ENCODE measurements at regions not wholly inside any gene's neighbourhood (a gene's known extent, or its start where the extent isn't known, plus 50 kb on each side); places are given as distances from the start of the nearest gene placed in this dataset.

DNA sequence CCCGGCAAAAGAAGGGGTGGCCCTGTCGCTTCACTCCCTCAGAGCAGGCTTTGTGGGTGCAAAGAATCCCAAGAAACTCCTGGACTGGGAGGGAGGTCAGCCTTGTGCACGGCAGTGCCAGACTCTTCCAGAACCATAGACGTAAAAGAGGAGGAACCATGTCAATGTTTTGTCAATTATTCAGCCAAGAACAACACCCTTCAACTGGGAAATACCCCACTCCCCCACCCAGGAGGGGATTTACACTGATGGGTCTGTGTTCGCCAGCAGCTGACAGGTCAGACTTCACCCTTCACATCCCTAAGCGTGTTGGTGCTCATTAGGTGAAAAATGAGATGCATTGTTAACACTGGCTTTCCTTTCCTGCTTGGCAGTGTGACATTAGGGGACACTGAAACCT, 116.8 kb upstream of the BMPER start:
- Histone ChIP-seq H3K36me3 (ENCODE audit: control insufficient read depth, insufficient read depth, low read length) (no peaks in the 10 kb centered on the region), H3K9me3 (ENCODE audit: control insufficient read depth, insufficient read depth, low read depth, low read length) (no peaks in the 10 kb centered on the region), H3K27ac (ENCODE audit: low read length) (no peak overlapping the region), H3K4me3 (ENCODE audit: low read depth in 2 of 2, low read length in 2 of 2) (no peak overlapping the region), H3K4me1 (ENCODE audit: control insufficient read depth, insufficient read depth, low read length) (no peaks in the 10 kb centered on the region), H3K27me3 (ENCODE audit: control insufficient read depth, insufficient read depth, low read length) (peaks cover 3% of the 10 kb centered on the region)
- ChIA-PET CTCF (no interaction called here), POLR2A (no interaction called here)
- ATAC-seq, result no peak
- intact Hi-C loops (cut with micrococcal nuclease; ENCODE audit: unreplicated experiment), result no loop called here
- in situ Hi-C loops (cut with HindIII; ENCODE audit: low pct_unique_long_range_greater_than_20kb, low sequenced_read_pairs), result no loop called here
- BruUV-seq (replicated peaks), result no TSS peak
- TF ChIP-seq, protein P1, sequence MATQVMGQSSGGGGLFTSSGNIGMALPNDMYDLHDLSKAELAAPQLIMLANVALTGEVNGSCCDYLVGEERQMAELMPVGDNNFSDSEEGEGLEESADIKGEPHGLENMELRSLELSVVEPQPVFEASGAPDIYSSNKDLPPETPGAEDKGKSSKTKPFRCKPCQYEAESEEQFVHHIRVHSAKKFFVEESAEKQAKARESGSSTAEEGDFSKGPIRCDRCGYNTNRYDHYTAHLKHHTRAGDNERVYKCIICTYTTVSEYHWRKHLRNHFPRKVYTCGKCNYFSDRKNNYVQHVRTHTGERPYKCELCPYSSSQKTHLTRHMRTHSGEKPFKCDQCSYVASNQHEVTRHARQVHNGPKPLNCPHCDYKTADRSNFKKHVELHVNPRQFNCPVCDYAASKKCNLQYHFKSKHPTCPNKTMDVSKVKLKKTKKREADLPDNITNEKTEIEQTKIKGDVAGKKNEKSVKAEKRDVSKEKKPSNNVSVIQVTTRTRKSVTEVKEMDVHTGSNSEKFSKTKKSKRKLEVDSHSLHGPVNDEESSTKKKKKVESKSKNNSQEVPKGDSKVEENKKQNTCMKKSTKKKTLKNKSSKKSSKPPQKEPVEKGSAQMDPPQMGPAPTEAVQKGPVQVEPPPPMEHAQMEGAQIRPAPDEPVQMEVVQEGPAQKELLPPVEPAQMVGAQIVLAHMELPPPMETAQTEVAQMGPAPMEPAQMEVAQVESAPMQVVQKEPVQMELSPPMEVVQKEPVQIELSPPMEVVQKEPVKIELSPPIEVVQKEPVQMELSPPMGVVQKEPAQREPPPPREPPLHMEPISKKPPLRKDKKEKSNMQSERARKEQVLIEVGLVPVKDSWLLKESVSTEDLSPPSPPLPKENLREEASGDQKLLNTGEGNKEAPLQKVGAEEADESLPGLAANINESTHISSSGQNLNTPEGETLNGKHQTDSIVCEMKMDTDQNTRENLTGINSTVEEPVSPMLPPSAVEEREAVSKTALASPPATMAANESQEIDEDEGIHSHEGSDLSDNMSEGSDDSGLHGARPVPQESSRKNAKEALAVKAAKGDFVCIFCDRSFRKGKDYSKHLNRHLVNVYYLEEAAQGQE (IDR thresholded peaks at IDR 0.05; ENCODE audit: insufficient read depth in 1 of 2, low read depth in 2 of 2, low read length in 1 of 2), result no peak
- TF ChIP-seq, protein P2, sequence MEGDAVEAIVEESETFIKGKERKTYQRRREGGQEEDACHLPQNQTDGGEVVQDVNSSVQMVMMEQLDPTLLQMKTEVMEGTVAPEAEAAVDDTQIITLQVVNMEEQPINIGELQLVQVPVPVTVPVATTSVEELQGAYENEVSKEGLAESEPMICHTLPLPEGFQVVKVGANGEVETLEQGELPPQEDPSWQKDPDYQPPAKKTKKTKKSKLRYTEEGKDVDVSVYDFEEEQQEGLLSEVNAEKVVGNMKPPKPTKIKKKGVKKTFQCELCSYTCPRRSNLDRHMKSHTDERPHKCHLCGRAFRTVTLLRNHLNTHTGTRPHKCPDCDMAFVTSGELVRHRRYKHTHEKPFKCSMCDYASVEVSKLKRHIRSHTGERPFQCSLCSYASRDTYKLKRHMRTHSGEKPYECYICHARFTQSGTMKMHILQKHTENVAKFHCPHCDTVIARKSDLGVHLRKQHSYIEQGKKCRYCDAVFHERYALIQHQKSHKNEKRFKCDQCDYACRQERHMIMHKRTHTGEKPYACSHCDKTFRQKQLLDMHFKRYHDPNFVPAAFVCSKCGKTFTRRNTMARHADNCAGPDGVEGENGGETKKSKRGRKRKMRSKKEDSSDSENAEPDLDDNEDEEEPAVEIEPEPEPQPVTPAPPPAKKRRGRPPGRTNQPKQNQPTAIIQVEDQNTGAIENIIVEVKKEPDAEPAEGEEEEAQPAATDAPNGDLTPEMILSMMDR (IDR thresholded peaks at IDR 0.05), result no peak
- no peak for TF ChIP-seq POLR2AphosphoS5 (IDR thresholded peaks at IDR 0.05; ENCODE audit: low read depth, low read length)
- no peak for TF ChIP-seq SIN3A (IDR thresholded peaks at IDR 0.05; ENCODE audit: borderline replicate concordance, insufficient read depth, low read depth, low read length)
- no peak for TF ChIP-seq TCF7L2 (IDR thresholded peaks at IDR 0.05; ENCODE audit: low read depth, low read length)
- no peak for DNase-seq (ENCODE audit: low read depth, low spot score)

DNA sequence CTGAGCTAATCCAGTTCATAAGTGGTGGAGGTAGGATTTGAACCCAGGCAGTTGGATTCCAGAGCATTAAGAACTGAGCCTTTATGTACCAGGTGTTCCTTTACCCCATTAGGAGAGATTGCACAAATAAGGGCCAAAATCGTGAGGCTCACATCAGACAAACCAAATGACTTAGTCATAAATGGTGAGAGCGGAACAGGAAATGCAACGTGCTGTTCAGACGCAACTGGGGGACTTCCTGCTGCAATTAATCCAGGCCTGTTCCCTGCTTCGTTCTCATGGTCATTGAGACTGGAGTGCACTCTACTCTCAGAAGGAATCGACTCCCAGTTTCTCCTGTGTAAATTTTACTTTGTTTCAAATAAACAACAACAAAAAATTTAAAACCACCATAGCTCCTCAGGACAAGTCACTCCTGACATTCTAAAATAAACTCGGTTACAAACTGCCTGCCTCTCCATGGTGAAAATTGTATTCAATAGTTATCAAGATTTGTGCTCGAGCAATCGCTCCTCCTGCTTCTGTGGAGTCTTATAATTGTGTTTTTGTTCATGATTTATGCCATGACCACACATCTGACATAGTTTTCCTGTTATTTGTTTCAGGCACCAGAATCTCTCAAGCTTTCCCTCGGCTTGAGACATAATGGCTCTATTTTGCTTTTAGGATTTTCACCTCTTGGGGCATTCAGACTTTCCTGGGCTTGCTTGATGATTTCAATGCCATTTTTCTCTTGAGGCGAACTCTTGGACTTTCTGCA, 115.3 kb upstream of the BMPER start:
- ATAC-seq (no peak), DNase-seq (ENCODE audit: low read depth, low spot score) (no peak)
- Histone ChIP-seq H3K4me3 (ENCODE audit: low read depth in 2 of 2, low read length in 2 of 2) (no peak overlapping the region), H3K36me3 (ENCODE audit: control insufficient read depth, insufficient read depth, low read length) (no peaks in the 10 kb centered on the region), H3K9me3 (ENCODE audit: control insufficient read depth, insufficient read depth, low read depth, low read length) (no peaks in the 10 kb centered on the region), H3K27me3 (ENCODE audit: control insufficient read depth, insufficient read depth, low read length) (peaks cover 3% of the 10 kb centered on the region; the same call in 1 of the 2 replicates), H3K27ac (ENCODE audit: low read length) (no peak overlapping the region), H3K4me1 (ENCODE audit: control insufficient read depth, insufficient read depth, low read length) (no peaks in the 10 kb centered on the region)
- intact Hi-C loops (cut with micrococcal nuclease; ENCODE audit: unreplicated experiment) (no loop called here), in situ Hi-C loops (cut with HindIII; ENCODE audit: low pct_unique_long_range_greater_than_20kb, low sequenced_read_pairs) (no loop called here)
- ChIA-PET POLR2A (no interaction called here), CTCF (no interaction called here)
- TF ChIP-seq SIN3A (IDR thresholded peaks at IDR 0.05; ENCODE audit: borderline replicate concordance, insufficient read depth, low read depth, low read length), result no peak
- no TSS peak for BruUV-seq (replicated peaks)

DNA sequence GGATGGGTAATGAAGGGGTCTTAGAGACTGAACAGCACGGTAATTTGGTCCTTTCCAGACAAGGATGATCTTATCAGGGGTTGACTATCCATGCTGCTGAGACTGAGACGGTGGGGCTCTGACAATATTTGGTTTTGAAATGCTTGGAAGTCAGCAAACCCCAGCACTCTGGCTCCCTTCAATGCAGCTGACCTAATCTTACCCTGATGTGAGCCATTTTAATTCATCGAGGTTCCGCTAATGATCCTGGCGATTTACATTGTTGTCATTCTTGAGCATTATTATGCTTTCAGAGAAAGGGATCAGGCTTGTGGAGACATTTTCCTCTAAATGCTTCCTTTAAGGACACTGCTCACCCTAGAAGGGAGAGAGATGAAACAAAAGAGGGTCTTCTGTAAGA, 114.6 kb upstream of the BMPER start:
- peaks cover 3% of the 10 kb centered on the region; the same call in 1 of the 2 replicates for H3K27me3 ChIP-seq (ENCODE audit: control insufficient read depth, insufficient read depth, low read length)
- TF ChIP-seq, protein P1 (IDR thresholded peaks at IDR 0.05; ENCODE audit: insufficient read depth in 1 of 2, low read depth in 2 of 2, low read length in 1 of 2), result no peak
- TF ChIP-seq POLR2AphosphoS5 (IDR thresholded peaks at IDR 0.05; ENCODE audit: low read depth, low read length) (no peak), TCF7L2 (IDR thresholded peaks at IDR 0.05; ENCODE audit: low read depth, low read length) (no peak), SIN3A (IDR thresholded peaks at IDR 0.05; ENCODE audit: borderline replicate concordance, insufficient read depth, low read depth, low read length) (no peak)
- TF ChIP-seq, protein P2 (IDR thresholded peaks at IDR 0.05), result no peak
- in situ Hi-C loops (cut with HindIII; ENCODE audit: low pct_unique_long_range_greater_than_20kb, low sequenced_read_pairs), result no loop called here
- intact Hi-C loops (cut with micrococcal nuclease; ENCODE audit: unreplicated experiment), result no loop called here
- DNase-seq (ENCODE audit: low read depth, low spot score) (no peak), ATAC-seq (no peak)
- H3K4me1 ChIP-seq (ENCODE audit: control insufficient read depth, insufficient read depth, low read length), result no peaks in the 10 kb centered on the region
- no peaks in the 10 kb centered on the region for H3K9me3 ChIP-seq (ENCODE audit: control insufficient read depth, insufficient read depth, low read depth, low read length)
- CTCF ChIA-PET, result no interaction called here
- no TSS peak for BruUV-seq (replicated peaks)
- no peak overlapping the region for H3K27ac ChIP-seq (ENCODE audit: low read length)
- POLR2A ChIA-PET, result no interaction called here
- H3K36me3 ChIP-seq (ENCODE audit: control insufficient read depth, insufficient read depth, low read length), result no peaks in the 10 kb centered on the region
- H3K4me3 ChIP-seq (ENCODE audit: low read depth in 2 of 2, low read length in 2 of 2), result no peak overlapping the region
